Inferior parietal cortex (tissue), 1 donor: ENCODE measurements at regions not wholly inside any gene's neighbourhood (a gene's known extent, or its start where the extent isn't known, plus 50 kb on each side); places are given as distances from the start of the nearest gene placed in this dataset.

Source experiments
- DNase-seq: peaks from one replicate; pipeline ENCODE4 v3.0.0-alpha.2; 2016; ENCODE audit errors: extremely low spot score

- DNase-seq = no peak
These were observed 112.4 kb downstream of the SH3TC2 start for GRCh38 chr5:148950471-148950863.

DNA sequence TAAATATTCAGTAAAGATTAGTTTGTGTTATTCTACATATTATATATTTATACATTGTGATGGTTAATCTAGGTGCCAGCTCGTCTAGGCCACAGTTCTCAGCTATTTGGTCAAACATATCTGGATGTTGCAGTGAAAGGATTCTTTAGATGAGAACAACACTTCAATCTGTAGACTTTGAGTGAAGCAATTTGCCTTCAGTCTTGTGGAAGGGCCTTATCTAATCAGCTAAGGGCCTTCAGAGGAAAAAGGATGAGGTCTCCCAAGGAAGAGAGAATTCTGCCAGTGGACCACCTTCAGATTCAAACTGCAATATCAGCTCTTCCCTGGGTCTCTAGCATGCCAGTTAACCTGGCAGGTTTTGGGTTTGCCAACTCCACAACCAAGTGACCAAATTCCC, 112.0 kb downstream of the SH3TC2 start:
- no peak for DNase-seq

- DNase-seq = no peak
These were observed 111.2 kb downstream of the SH3TC2 start for GRCh38 chr5:148951612-148952011.

DNA sequence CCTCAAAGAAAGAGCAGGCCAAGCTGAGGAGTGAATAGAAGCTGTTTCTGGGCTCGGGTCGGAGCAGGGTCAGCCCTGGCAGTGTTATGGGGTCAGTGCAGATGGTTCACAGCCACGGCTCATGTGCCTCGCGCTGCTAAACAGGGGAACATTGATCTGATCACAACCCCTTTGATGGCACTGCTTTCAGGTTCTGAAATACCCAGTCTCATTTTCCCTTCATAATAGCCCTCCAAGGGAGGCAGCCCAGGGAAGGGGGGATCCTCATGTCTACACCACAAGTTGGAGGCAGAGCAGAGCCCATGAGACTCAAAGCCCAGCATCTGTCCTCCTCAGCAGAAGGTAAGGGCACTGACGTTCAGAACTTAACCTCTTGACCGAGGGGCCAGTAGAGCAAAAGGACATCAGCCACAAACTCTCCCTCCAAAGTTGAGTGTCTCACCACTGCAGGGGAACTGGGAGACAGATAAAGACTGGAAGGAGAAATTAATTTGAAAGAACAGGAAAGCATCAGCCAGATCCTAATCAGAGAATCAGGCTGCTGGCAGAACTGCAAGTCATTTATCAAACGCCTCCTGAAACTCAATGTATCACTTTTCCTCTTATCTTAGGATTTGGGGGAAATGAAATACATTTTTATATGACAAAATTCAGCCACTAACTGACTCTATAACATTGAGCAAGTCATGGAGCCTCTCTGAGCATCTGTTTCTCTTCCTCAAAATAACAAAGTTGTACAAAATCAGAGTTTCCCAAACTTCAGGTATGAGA, 110.6 kb downstream of the SH3TC2 start:
- DNase-seq = no peak

GRCh38 chr5:148953711-148954110, 109.2 kb downstream of the SH3TC2 start:
- DNase-seq = no peak
